Endodermal cell (in vitro differentiated cells): ENCODE measurements at regions not wholly inside any gene's neighbourhood (a gene's known extent, or its start where the extent isn't known, plus 50 kb on each side); places are given as distances from the start of the nearest gene placed in this dataset.
"Not testable (repeated sequence)": the region's sequence is repeated elsewhere in the genome, so short reads cannot be mapped to it uniquely, and the experiment has no call there.

Source experiments
- DNase-seq: peaks from one replicate; pipeline ENCODE4 v3.0.0-alpha.2; 2017
- H3K27ac ChIP-seq: 2 replicates; pipeline ENCODE4 v1.5.1; 2013; ENCODE audit warnings: mild to moderate bottlenecking, low read depth, low read length, moderate library complexity
- H3K27me3 ChIP-seq: 2 replicates; pipeline ENCODE4 v1.6.1; 2013; ENCODE audit warnings: mild to moderate bottlenecking, low read length, moderate library complexity; ENCODE audit not compliant: insufficient read depth, control insufficient read depth, poor library complexity, severe bottlenecking
- H3K36me3 ChIP-seq: 2 replicates; pipeline ENCODE4 v1.7.0; 2013; ENCODE audit warnings: mild to moderate bottlenecking, low read length, moderate library complexity; ENCODE audit not compliant: control insufficient read depth, insufficient read depth
- H3K4me1 ChIP-seq: one replicate; pipeline ENCODE4 v1.7.0; 2013; ENCODE audit warnings: low read length; ENCODE audit not compliant: control insufficient read depth, insufficient read depth
- H3K4me3 ChIP-seq: 2 replicates; pipeline ENCODE4 v1.5.1; 2013; ENCODE audit warnings: mild to moderate bottlenecking, low read length, moderate library complexity
- H3K9ac ChIP-seq: 2 replicates; pipeline ENCODE4 v1.6.1; 2013; ENCODE audit warnings: mild to moderate bottlenecking, low read length, moderate library complexity; ENCODE audit not compliant: poor library complexity, severe bottlenecking; ENCODE audit errors: extremely low read depth
- H3K9me3 ChIP-seq: 2 replicates; pipeline ENCODE4 v1.6.1; 2013; ENCODE audit warnings: mild to moderate bottlenecking, low read length, moderate library complexity; ENCODE audit not compliant: control insufficient read depth
- H3K27ac Mint-ChIP-seq: 2 replicates; pipeline ENCODE4 v1.8.0; 2020; ENCODE audit warnings: mixed read lengths
- H3K27me3 Mint-ChIP-seq: 2 replicates; pipeline ENCODE4 v1.8.0; 2021; ENCODE audit warnings: mild to moderate bottlenecking, mixed read lengths; ENCODE audit not compliant: insufficient read depth
- H3K36me3 Mint-ChIP-seq: 2 replicates; pipeline ENCODE4 v1.8.0; 2020; ENCODE audit warnings: low read depth, mixed read lengths
- H3K4me1 Mint-ChIP-seq: 2 replicates; pipeline ENCODE4 v1.8.0; 2020; ENCODE audit warnings: mixed read lengths
- H3K4me3 Mint-ChIP-seq: 2 replicates; pipeline ENCODE4 v1.8.0; 2020; ENCODE audit warnings: mild to moderate bottlenecking, moderate library complexity, mixed read lengths
- H3K9me3 Mint-ChIP-seq: 2 replicates; pipeline ENCODE4 v1.8.0; 2020; ENCODE audit warnings: mild to moderate bottlenecking, mixed read lengths
- WGBS, 2 experiments: methylation state at CpG; one replicate each; pipeline versions ENCODE4 v1.1.5 to v1.1.7; 2013; ENCODE audit warnings: missing lambda C conversion rate in 2 of 2, mixed read lengths in 1 of 2; ENCODE audit not compliant: insufficient coverage in 1 of 2, insufficient read length in 1 of 2; 5-methylcytosine and 5-hydroxymethylcytosine counted together
- TF ChIP-seq, protein P1 (sequence below): fragments of 200-600 bp; sonication (generic); conservative IDR thresholded peaks from 2 replicates; pipeline ENCODE4 v1.5.0; 2021; ENCODE audit warnings: antibody characterized with exemption, mild to moderate bottlenecking

DNA sequence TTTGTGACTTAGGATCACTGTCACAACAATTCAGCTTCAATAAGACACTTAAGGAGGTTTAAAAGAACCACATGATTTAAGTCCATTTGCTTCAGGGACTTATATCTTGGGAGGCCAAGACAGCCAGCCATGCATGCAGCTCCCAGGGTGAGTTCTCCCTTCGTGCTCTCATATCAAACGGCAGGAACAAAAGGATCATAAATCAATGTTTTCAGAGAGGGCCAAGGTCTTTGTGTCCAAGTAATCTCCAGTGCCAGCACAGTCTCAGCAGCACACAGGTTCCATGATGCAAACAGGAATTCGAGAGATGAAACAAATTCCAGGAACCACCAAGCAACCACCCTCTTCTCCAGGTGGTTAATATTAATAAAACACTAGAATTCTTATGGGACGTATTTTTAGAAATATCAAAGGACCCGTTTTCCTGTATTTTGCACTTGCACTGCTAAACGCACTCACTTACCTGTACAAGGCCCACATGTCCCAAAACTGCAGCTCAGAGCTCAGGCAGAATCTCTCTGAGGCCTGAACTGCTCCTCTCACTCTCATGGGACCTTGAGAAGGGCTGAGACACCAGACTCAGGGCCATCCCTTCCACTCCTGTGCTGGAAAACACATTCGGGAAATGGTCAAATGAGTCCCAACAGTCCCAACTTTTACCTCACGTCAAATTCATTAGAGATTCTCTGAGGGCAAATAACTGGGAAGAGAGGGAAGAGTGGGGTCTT, 100.0 kb upstream of the RAB4A start:
- H3K9ac ChIP-seq: no peak overlapping the region
- no peaks in the 10 kb centered on the region for H3K9me3 ChIP-seq
- TF ChIP-seq, protein P1, sequence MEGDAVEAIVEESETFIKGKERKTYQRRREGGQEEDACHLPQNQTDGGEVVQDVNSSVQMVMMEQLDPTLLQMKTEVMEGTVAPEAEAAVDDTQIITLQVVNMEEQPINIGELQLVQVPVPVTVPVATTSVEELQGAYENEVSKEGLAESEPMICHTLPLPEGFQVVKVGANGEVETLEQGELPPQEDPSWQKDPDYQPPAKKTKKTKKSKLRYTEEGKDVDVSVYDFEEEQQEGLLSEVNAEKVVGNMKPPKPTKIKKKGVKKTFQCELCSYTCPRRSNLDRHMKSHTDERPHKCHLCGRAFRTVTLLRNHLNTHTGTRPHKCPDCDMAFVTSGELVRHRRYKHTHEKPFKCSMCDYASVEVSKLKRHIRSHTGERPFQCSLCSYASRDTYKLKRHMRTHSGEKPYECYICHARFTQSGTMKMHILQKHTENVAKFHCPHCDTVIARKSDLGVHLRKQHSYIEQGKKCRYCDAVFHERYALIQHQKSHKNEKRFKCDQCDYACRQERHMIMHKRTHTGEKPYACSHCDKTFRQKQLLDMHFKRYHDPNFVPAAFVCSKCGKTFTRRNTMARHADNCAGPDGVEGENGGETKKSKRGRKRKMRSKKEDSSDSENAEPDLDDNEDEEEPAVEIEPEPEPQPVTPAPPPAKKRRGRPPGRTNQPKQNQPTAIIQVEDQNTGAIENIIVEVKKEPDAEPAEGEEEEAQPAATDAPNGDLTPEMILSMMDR: no peak
- H3K9me3 Mint-ChIP-seq: peaks cover 17% of the 10 kb centered on the region
- WGBS, 2 experiments: 85 to 90% methylated on average over 7 to 8 of the region's 8 CpGs
- DNase-seq: no peak
- no peaks in the 10 kb centered on the region for H3K27me3 ChIP-seq
- H3K27ac Mint-ChIP-seq: no peak overlapping the region
- no peak overlapping the region for H3K27ac ChIP-seq
- H3K4me1 ChIP-seq: peaks cover 2% of the 10 kb centered on the region
- H3K27me3 Mint-ChIP-seq: peaks cover 11% of the 10 kb centered on the region
- no peak overlapping the region for H3K4me3 Mint-ChIP-seq
- no peak overlapping the region for H3K4me3 ChIP-seq
- no peaks in the 10 kb centered on the region for H3K36me3 ChIP-seq
- H3K4me1 Mint-ChIP-seq: peaks cover 17% of the 10 kb centered on the region
- peaks cover 3% of the 10 kb centered on the region for H3K36me3 Mint-ChIP-seq

DNA sequence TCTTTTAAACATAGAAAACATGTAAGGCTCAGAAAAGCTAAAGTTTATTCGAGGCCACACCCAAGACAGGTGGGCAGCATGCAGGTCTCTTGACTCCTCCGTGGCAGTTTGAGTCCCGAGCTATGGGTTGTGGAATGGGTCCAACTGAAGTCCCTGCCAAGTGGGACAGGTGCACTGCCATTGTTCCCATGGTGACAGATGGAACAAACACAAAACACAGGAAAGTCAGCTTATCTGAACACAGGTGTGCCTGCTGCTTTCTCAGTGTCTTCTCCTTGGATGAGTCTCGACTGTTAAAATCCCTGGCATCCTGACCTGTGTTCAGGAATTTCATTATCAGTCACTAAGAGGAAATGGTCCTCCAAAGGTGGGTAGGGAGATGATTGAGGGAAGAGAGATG, 99.0 kb upstream of the RAB4A start:
- Mint-ChIP-seq H3K4me3 (no peak overlapping the region), H3K36me3 (peaks cover 3% of the 10 kb centered on the region), H3K27me3 (peaks cover 11% of the 10 kb centered on the region), H3K27ac (no peak overlapping the region), H3K4me1 (peaks cover 16% of the 10 kb centered on the region), H3K9me3 (peaks cover 17% of the 10 kb centered on the region)
- Histone ChIP-seq H3K27me3 (no peaks in the 10 kb centered on the region), H3K27ac (no peak overlapping the region), H3K36me3 (no peaks in the 10 kb centered on the region), H3K4me1 (peaks cover 2% of the 10 kb centered on the region), H3K9me3 (no peaks in the 10 kb centered on the region), H3K4me3 (no peak overlapping the region), H3K9ac (no peak overlapping the region)
- DNase-seq: no peak
- WGBS, 2 experiments: 89 to 90% methylated on average over 4 of the region's 4 CpGs
- TF ChIP-seq, protein P1: no peak

DNA sequence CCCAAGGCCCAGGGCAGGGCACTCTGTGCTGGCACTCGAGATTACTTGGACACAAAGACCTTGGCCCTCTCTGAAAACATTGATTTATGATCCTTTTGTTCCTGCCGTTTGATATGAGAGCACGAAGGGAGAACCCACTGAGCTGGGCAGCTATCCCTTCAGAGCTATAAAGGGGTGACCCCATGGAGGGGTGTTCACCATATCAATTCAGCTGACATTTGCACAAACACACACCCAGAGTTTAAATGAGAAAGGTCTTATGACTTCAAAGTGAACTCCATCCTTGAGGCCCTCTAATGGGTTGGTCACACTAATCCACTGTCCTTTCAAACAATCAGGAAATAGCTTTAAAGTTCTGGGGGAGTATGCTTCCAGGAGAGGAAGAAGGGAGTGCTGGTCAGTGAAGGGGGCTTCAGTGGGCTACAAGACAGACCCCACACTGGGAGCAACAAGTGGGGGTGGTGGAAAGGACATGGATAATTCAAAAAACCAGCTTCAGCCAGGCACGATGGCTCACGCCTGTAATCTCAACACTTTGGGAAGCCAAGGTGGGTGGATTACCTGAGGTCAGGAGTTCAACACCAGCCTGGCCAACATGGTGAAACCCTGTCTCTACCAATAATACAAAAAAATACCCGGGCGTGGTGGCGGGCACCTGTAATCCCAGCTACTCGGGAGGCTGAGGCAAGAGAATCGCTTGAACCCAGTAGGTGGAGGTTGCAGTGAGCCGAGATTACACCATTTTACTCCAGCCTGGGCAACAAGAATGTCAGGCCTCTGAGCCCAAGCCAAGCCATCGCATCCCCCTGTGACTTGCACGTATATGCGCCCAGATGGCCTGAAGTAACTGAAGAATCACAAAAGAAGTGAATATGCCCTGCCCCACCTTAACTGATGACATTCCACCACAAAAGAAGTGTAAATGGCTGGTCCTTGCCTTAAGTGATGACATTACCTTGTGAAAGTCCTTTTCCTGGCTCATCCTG, 97.1 kb upstream of the RAB4A start:
- not testable (repeated sequence) for H3K4me3 ChIP-seq, H3K27ac Mint-ChIP-seq, H3K27ac ChIP-seq, H3K4me1 ChIP-seq, H3K27me3 Mint-ChIP-seq, H3K4me3 Mint-ChIP-seq, H3K9ac ChIP-seq, H3K27me3 ChIP-seq, H3K36me3 ChIP-seq, H3K9me3 ChIP-seq, H3K36me3 Mint-ChIP-seq
- Mint-ChIP-seq H3K4me1 (peaks cover 13% of the 10 kb centered on the region), H3K9me3 (peaks cover 17% of the 10 kb centered on the region)
- DNase-seq: peak; percentile 82
- WGBS, 2 experiments: 87 to 88% methylated on average over 7 to 14 of the region's 14 CpGs

DNA sequence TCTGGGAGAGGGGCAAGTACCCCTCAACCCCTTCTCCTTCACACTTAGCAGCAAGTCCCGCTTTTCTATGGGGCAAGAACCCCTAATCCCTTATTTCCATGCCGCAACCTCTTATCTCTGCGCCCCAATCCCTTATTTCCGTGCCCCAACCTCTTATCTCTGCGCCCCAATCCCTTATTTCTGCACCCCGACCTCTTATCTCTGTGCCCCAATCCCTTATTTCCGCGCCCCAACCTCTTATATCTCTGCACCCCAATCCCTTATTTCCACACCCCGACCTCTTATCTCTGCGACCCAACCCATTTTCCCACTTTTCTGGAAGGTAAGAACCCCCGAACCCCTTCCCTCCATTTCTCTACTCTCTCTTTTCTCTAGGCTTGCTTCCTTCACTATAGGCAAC, 95.6 kb upstream of the RAB4A start:
- H3K27ac ChIP-seq, H3K9me3 ChIP-seq, DNase-seq, H3K4me1 ChIP-seq, H3K4me3 Mint-ChIP-seq, H3K36me3 ChIP-seq, H3K4me3 ChIP-seq, H3K27ac Mint-ChIP-seq, H3K27me3 Mint-ChIP-seq, H3K36me3 Mint-ChIP-seq, H3K9ac ChIP-seq, H3K27me3 ChIP-seq: not testable (repeated sequence)
- peaks cover 17% of the 10 kb centered on the region for H3K9me3 Mint-ChIP-seq
- peaks cover 11% of the 10 kb centered on the region for H3K4me1 Mint-ChIP-seq
- 87 to 100% methylated on average over 6 to 11 of the region's 11 CpGs for WGBS, 2 experiments

DNA sequence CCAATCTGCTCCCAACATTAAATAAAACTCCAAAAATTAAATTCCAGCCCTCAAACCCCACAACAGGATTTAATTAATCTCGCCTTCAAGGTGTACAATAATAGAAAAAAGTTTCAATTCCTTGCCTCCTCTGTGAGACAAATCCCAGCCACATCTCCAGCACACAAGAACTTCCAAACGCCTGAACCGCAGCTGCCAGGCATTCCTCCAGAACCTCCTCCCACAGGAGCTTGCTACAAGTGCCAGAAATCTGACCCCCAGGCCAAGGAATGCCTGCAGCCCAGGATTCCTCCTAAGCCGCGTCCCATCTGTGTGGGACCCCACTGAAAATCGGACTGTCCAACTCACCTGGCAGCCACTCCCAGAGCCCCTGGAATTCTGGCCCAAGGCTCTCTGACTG, 94.5 kb upstream of the RAB4A start:
- not testable (repeated sequence) for H3K9me3 ChIP-seq, H3K4me3 Mint-ChIP-seq

More for the DNA sequence above, 94.5 kb upstream of the RAB4A start:
- H3K27ac ChIP-seq, H3K27ac Mint-ChIP-seq, H3K27me3 Mint-ChIP-seq, H3K9ac ChIP-seq, H3K36me3 Mint-ChIP-seq, H3K36me3 ChIP-seq, H3K27me3 ChIP-seq, H3K4me3 ChIP-seq, H3K4me1 ChIP-seq, DNase-seq: not testable (repeated sequence)
- H3K9me3 Mint-ChIP-seq: peaks cover 17% of the 10 kb centered on the region
- 46 to 54% methylated on average over 3 to 6 of the region's 6 CpGs for WGBS, 2 experiments
- peaks cover 11% of the 10 kb centered on the region for H3K4me1 Mint-ChIP-seq
